ENCODE measurements at regions not wholly inside any gene's neighbourhood (a gene's known extent, or its start where the extent isn't known, plus 50 kb on each side); places are given as distances from the start of the nearest gene placed in this dataset.

DNA sequence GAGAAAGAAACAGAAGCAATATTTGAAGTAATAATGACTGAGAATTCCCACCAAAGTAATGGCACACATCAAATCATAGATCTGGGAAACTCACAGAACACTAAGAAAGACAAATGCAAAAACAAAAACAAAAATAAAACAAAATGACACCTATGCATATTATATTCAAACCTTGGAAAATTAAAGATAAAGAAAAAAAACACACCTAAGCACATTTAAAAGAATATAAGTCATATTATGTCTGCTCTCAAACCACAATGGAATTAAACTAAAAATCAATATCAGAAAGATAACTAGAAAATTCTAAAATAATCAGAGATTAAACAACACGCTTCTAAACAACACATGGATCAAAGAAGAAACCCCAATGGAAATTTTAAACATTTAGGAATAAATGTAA lies 59.7 kb upstream of the GALNT5 start:
- no peak for DNase-seq (ENCODE audit: low spot score)
- Histone ChIP-seq H3F3A (replicated peaks; ENCODE audit: low read depth) (no peaks in the 10 kb centered on the region), H3K79me2 (replicated peaks; ENCODE audit: insufficient read depth) (no peaks in the 10 kb centered on the region), H2AFZ (no peak overlapping the region), H3K27ac (ENCODE audit: low read depth) (no peak overlapping the region), H3K4me1 (ENCODE audit: insufficient read depth) (no peaks in the 10 kb centered on the region), H3K27me3 (ENCODE audit: insufficient read depth) (no peaks in the 10 kb centered on the region), H3K36me3 (ENCODE audit: insufficient read depth) (no peaks in the 10 kb centered on the region), H3K4me3 (no peak overlapping the region), H3K4me2 (no peak overlapping the region), H4K20me1 (replicated peaks; ENCODE audit: insufficient read depth) (no peaks in the 10 kb centered on the region), H3K9me2 (ENCODE audit: insufficient read depth) (no peaks in the 10 kb centered on the region)
- peaks cover 4% of the 10 kb centered on the region; the same call in 2 of the 3 replicates for H3K4me1 Mint-ChIP-seq
- TF ChIP-seq CREB1 (CRISPR knock-in tag; IDR thresholded peaks at IDR 0.05; ENCODE audit: low read depth) (no peak), ZNF331 (CRISPR knock-in tag; IDR thresholded peaks at IDR 0.05; ENCODE audit: low read depth) (no peak), STAT1 (IDR thresholded peaks at IDR 0.05; ENCODE audit: unreplicated experiment) (no peak), POLR2AphosphoS5 (IDR thresholded peaks at IDR 0.05; ENCODE audit: low read depth) (no peak), ZNF114 (CRISPR knock-in tag; IDR thresholded peaks at IDR 0.05) (no peak), EZH2phosphoT487 (IDR thresholded peaks at IDR 0.05; ENCODE audit: unreplicated experiment) (no peak), NANOG (IDR thresholded peaks at IDR 0.05; ENCODE audit: borderline replicate concordance) (no peak), EZH2 (IDR thresholded peaks at IDR 0.05; ENCODE audit: low read depth, unreplicated experiment) (no peak)
- TF ChIP-seq, protein P1, sequence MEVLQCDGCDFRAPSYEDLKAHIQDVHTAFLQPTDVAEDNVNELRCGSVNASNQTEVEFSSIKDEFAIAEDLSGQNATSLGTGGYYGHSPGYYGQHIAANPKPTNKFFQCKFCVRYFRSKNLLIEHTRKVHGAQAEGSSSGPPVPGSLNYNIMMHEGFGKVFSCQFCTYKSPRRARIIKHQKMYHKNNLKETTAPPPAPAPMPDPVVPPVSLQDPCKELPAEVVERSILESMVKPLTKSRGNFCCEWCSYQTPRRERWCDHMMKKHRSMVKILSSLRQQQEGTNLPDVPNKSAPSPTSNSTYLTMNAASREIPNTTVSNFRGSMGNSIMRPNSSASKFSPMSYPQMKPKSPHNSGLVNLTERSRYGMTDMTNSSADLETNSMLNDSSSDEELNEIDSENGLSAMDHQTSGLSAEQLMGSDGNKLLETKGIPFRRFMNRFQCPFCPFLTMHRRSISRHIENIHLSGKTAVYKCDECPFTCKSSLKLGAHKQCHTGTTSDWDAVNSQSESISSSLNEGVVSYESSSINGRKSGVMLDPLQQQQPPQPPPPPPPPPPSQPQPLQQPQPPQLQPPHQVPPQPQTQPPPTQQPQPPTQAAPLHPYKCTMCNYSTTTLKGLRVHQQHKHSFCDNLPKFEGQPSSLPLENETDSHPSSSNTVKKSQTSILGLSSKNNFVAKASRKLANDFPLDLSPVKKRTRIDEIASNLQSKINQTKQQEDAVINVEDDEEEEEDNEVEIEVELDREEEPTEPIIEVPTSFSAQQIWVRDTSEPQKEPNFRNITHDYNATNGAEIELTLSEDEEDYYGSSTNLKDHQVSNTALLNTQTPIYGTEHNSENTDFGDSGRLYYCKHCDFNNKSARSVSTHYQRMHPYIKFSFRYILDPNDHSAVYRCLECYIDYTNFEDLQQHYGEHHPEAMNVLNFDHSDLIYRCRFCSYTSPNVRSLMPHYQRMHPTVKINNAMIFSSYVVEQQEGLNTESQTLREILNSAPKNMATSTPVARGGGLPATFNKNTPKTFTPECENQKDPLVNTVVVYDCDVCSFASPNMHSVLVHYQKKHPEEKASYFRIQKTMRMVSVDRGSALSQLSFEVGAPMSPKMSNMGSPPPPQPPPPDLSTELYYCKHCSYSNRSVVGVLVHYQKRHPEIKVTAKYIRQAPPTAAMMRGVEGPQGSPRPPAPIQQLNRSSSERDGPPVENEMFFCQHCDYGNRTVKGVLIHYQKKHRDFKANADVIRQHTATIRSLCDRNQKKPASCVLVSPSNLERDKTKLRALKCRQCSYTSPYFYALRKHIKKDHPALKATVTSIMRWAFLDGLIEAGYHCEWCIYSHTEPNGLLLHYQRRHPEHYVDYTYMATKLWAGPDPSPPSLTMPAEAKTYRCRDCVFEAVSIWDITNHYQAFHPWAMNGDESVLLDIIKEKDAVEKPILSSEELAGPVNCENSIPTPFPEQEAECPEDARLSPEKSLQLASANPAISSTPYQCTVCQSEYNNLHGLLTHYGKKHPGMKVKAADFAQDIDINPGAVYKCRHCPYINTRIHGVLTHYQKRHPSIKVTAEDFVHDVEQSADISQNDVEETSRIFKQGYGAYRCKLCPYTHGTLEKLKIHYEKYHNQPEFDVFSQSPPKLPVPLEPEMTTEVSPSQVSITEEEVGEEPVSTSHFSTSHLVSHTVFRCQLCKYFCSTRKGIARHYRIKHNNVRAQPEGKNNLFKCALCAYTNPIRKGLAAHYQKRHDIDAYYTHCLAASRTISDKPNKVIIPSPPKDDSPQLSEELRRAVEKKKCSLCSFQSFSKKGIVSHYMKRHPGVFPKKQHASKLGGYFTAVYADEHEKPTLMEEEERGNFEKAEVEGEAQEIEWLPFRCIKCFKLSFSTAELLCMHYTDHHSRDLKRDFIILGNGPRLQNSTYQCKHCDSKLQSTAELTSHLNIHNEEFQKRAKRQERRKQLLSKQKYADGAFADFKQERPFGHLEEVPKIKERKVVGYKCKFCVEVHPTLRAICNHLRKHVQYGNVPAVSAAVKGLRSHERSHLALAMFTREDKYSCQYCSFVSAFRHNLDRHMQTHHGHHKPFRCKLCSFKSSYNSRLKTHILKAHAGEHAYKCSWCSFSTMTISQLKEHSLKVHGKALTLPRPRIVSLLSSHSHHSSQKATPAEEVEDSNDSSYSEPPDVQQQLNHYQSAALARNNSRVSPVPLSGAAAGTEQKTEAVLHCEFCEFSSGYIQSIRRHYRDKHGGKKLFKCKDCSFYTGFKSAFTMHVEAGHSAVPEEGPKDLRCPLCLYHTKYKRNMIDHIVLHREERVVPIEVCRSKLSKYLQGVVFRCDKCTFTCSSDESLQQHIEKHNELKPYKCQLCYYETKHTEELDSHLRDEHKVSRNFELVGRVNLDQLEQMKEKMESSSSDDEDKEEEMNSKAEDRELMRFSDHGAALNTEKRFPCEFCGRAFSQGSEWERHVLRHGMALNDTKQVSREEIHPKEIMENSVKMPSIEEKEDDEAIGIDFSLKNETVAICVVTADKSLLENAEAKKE (CRISPR knock-in tag; IDR thresholded peaks at IDR 0.05) = no peak
- TF ChIP-seq, protein P2, sequence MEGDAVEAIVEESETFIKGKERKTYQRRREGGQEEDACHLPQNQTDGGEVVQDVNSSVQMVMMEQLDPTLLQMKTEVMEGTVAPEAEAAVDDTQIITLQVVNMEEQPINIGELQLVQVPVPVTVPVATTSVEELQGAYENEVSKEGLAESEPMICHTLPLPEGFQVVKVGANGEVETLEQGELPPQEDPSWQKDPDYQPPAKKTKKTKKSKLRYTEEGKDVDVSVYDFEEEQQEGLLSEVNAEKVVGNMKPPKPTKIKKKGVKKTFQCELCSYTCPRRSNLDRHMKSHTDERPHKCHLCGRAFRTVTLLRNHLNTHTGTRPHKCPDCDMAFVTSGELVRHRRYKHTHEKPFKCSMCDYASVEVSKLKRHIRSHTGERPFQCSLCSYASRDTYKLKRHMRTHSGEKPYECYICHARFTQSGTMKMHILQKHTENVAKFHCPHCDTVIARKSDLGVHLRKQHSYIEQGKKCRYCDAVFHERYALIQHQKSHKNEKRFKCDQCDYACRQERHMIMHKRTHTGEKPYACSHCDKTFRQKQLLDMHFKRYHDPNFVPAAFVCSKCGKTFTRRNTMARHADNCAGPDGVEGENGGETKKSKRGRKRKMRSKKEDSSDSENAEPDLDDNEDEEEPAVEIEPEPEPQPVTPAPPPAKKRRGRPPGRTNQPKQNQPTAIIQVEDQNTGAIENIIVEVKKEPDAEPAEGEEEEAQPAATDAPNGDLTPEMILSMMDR (conservative IDR thresholded peaks at IDR 0.05; ENCODE audit: low read depth in 2 of 2) = no peak
- no peaks in the 10 kb centered on the region for H3K36me3 Mint-ChIP-seq (ENCODE audit: low read depth)
- no peak overlapping the region for H3K27ac Mint-ChIP-seq
- no peaks in the 10 kb centered on the region for H3K27me3 Mint-ChIP-seq (ENCODE audit: insufficient read depth, low read depth, poor library complexity)
- H3K9me3 Mint-ChIP-seq = no peaks in the 10 kb centered on the region
- H3K4me3 Mint-ChIP-seq = no peak overlapping the region
- no peak for ATAC-seq
